HepG2 (cell line): ENCODE measurements at regions not wholly inside any gene's neighbourhood (a gene's known extent, or its start where the extent isn't known, plus 50 kb on each side); places are given as distances from the start of the nearest gene placed in this dataset.

Source experiments
- ATAC-seq: fragments of 200-7000 bp; cut with Tn5 transposase; 3 replicates; pipeline ENCODE4 v1.9.1; 2020; ENCODE audit warnings: mild to moderate bottlenecking, moderate library complexity
- BruUV-seq: library from RNA; stranded (reverse); fragments of 400-500 nt; replicated peaks from 2 replicates; lab custom pipeline; 2021; lab: Mats Ljungman, UMichigan
- CTCF ChIA-PET: fragments of 300-600 bp; formaldehyde crosslinking; extraction: SDS; loops from one replicate; lab custom pipeline; 2021; ENCODE audit warnings: low total read pairs, inconsistent platforms, low intra/inter-chr PET ratio; lab: Yijun Ruan, JAX
- POLR2A ChIA-PET: fragments of 350-600 bp; sonication (Branson Sonifier 250); formaldehyde crosslinking; loops from one replicate; lab custom pipeline; 2020; ENCODE audit warnings: antibody characterized with exemption, inconsistent platforms; lab: Yijun Ruan, JAX
- DNase-seq: peaks from one replicate; pipeline ENCODE4 v3.0.0-alpha.2; 2015; ENCODE audit warnings: low spot score
- FAIRE-seq: peaks from 3 replicates; lab custom pipeline; 2011; peaks lifted over from hg19 to GRCh38; lab: Jason Lieb, UNC
- H2AFZ ChIP-seq: one replicate; pipeline ENCODE4 v1.6.1; 2011; ENCODE audit warnings: low read length, inconsistent platforms
- H3K27ac ChIP-seq: fragments of 300-600 bp; 3 replicates; pipeline ENCODE4 v1.8.0; 2011; ENCODE audit warnings: mixed run types, mild to moderate bottlenecking, mixed read lengths, low read length, inconsistent platforms; ENCODE audit not compliant: insufficient read depth; ENCODE audit errors: extremely low read length
- H3K27me3 ChIP-seq, 2 experiments: fragments of 200-600 bp in 1 of 2; 2 replicates in 1 of 2; 3 replicates in 1 of 2; pipeline versions ENCODE4 v1.6.0 to v1.8.0; 2011; ENCODE audit warnings: low read length in 2 of 2, mild to moderate bottlenecking in 2 of 2, moderate library complexity in 2 of 2, inconsistent platforms in 1 of 2; ENCODE audit not compliant: insufficient read depth in 2 of 2, control insufficient read depth in 1 of 2
- H3K36me3 ChIP-seq, 2 experiments: fragments of 200-600 bp in 1 of 2; replicated peaks in 1 of 2; 2 replicates in 1 of 2; 3 replicates in 1 of 2; pipeline versions ENCODE4 v1.5.1 to v1.8.0; 2011; ENCODE audit warnings: low read length in 2 of 2, inconsistent platforms in 1 of 2; ENCODE audit not compliant: insufficient read depth in 2 of 2, control insufficient read depth in 1 of 2
- H3K4me1 ChIP-seq: 2 replicates; pipeline ENCODE4 v1.5.1; 2012; ENCODE audit warnings: low read length, inconsistent platforms; ENCODE audit not compliant: insufficient read depth
- H3K4me2 ChIP-seq: 2 replicates; pipeline ENCODE4 v1.6.0; 2011; ENCODE audit warnings: low read depth, low read length, inconsistent platforms
- H3K4me3 ChIP-seq, 3 experiments: fragments of 200-600 bp in 1 of 3; sonication (generic), shearing (Covaris generic) in 1 of 3; replicated peaks in 1 of 3; 2 replicates each; pipeline ENCODE4 v1.5.1; 2011 to 2016; ENCODE audit warnings: low read length in 3 of 3, inconsistent platforms in 2 of 3, low read depth in 2 of 3, mild to moderate bottlenecking in 2 of 3, control low read depth in 1 of 3, mixed read lengths in 1 of 3; ENCODE audit not compliant: insufficient read depth in 1 of 3
- H3K79me2 ChIP-seq: one replicate; pipeline ENCODE4 v1.6.1; 2011; ENCODE audit warnings: low read length, inconsistent platforms; ENCODE audit not compliant: insufficient read depth
- H3K9ac ChIP-seq: 2 replicates; pipeline ENCODE4 v1.6.0; 2011; ENCODE audit warnings: mild to moderate bottlenecking, low read depth, low read length, inconsistent platforms; ENCODE audit not compliant: insufficient read depth
- H3K9me3 ChIP-seq: 2 replicates; pipeline ENCODE4 v1.5.1; 2012; ENCODE audit warnings: mild to moderate bottlenecking, low read length
- H4K20me1 ChIP-seq: 2 replicates; pipeline ENCODE4 v1.6.0; 2011; ENCODE audit warnings: inconsistent platforms, mild to moderate bottlenecking, low read length, moderate library complexity; ENCODE audit not compliant: insufficient read depth
- FOXJ3 ChIP-seq: sonication (generic); formaldehyde crosslinking; IDR thresholded peaks from 2 replicates; pipeline ENCODE4 v1.4.0; 2020; ENCODE audit warnings: missing genetic modification reagents, mild to moderate bottlenecking, borderline replicate concordance
- HHEX ChIP-seq: IDR thresholded peaks from 2 replicates; pipeline ENCODE4 v1.6.1; 2016; ENCODE audit warnings: control low read depth
- HMG20A ChIP-seq: IDR thresholded peaks from 2 replicates; pipeline ENCODE4 v1.6.1; 2016; ENCODE audit warnings: borderline replicate concordance
- HOMEZ ChIP-seq: IDR thresholded peaks from 2 replicates; pipeline ENCODE4 v1.6.1; 2016; ENCODE audit warnings: low read depth
- MED13 ChIP-seq: sonication (generic); formaldehyde crosslinking; IDR thresholded peaks from 2 replicates; pipeline ENCODE4 v1.5.0; 2020; ENCODE audit warnings: missing genetic modification reagents
- NCOR1 ChIP-seq: fragments of 200-600 bp; sonication (generic); IDR thresholded peaks from 2 replicates; pipeline ENCODE4 v1.7.0; 2017; ENCODE audit warnings: antibody characterized with exemption, low read length, borderline replicate concordance
- SALL2 ChIP-seq: sonication (generic); formaldehyde crosslinking; IDR thresholded peaks from 2 replicates; pipeline ENCODE4 v1.8.1; 2023; ENCODE audit warnings: mild to moderate bottlenecking, missing genetic modification reagents, inconsistent platforms
- ZBTB7A ChIP-seq: sonication (generic); formaldehyde crosslinking; IDR thresholded peaks from 2 replicates; pipeline ENCODE4 v1.8.0; 2022; ENCODE audit warnings: mild to moderate bottlenecking, missing genetic modification reagents
- ZNF615 ChIP-seq: sonication (generic); formaldehyde crosslinking; IDR thresholded peaks from 2 replicates; pipeline ENCODE4 v1.5.0; 2020; ENCODE audit warnings: mild to moderate bottlenecking, missing genetic modification reagents, borderline replicate concordance
- ZNF724P ChIP-seq: sonication (generic); formaldehyde crosslinking; IDR thresholded peaks from 2 replicates; pipeline ENCODE4 v1.8.0; 2022; ENCODE audit warnings: missing genetic modification reagents, borderline replicate concordance
- ZUFSP ChIP-seq: sonication (generic); formaldehyde crosslinking; IDR thresholded peaks from 2 replicates; pipeline ENCODE4 v1.9.0; 2021; ENCODE audit warnings: missing genetic modification reagents, mild to moderate bottlenecking, borderline replicate concordance
- WGBS: methylation state at CpG from one replicate; pipeline ENCODE4 v1.1.6; 2017; ENCODE audit warnings: low lambda C conversion rate; 5-methylcytosine and 5-hydroxymethylcytosine counted together
- in situ Hi-C: cut with HindIII; loops from 2 replicates; pipeline ENCODE4 v1.10.0; 2017; ENCODE audit warnings: low pct_unique_long_range_greater_than_20kb; ENCODE audit not compliant: extremely low pct_ligation_motif_present
- intact Hi-C: fragments of 100-400 bp; cut with micrococcal nuclease; formaldehyde crosslinking; loops from one replicate; pipeline ENCODE4 v1.10.0; 2022; ENCODE audit not compliant: unreplicated experiment
- TF ChIP-seq, protein P1 (sequence below): sonication (generic); formaldehyde crosslinking; IDR thresholded peaks from 2 replicates; pipeline ENCODE4 v1.4.0; 2020; ENCODE audit warnings: missing genetic modification reagents
- TF ChIP-seq, protein P2 (sequence below): sonication (generic); formaldehyde crosslinking; IDR thresholded peaks from 2 replicates; pipeline ENCODE4 v1.5.1; 2020; ENCODE audit warnings: missing genetic modification reagents, mild to moderate bottlenecking, borderline replicate concordance

- no peaks in the 10 kb centered on the region for H3K9me3 ChIP-seq
- H3K79me2 ChIP-seq: no peaks in the 10 kb centered on the region
- intact Hi-C loops: no loop called here
- no TSS peak for BruUV-seq
- in situ Hi-C loops: no loop called here
- H3K4me2 ChIP-seq: no peak overlapping the region
- H3K36me3 ChIP-seq: no peaks in the 10 kb centered on the region
- POLR2A ChIA-PET: no interaction called here
- no peak for FAIRE-seq
- no peaks in the 10 kb centered on the region for H3K4me1 ChIP-seq
- CTCF ChIA-PET: no interaction called here
- H4K20me1 ChIP-seq: no peaks in the 10 kb centered on the region
- H3K27me3 ChIP-seq: peaks cover 0 to 2% of the 10 kb centered on the region in 2 experiments; a peak in 1 of 5 replicates
- ATAC-seq: no peak
- 0% methylated on average over 4 of the region's 5 CpGs for WGBS
- TF ChIP-seq ZNF724P (CRISPR knock-in tag): no peak
- no peak for TF ChIP-seq FOXJ3 (CRISPR knock-in tag)
- TF ChIP-seq, protein P1, sequence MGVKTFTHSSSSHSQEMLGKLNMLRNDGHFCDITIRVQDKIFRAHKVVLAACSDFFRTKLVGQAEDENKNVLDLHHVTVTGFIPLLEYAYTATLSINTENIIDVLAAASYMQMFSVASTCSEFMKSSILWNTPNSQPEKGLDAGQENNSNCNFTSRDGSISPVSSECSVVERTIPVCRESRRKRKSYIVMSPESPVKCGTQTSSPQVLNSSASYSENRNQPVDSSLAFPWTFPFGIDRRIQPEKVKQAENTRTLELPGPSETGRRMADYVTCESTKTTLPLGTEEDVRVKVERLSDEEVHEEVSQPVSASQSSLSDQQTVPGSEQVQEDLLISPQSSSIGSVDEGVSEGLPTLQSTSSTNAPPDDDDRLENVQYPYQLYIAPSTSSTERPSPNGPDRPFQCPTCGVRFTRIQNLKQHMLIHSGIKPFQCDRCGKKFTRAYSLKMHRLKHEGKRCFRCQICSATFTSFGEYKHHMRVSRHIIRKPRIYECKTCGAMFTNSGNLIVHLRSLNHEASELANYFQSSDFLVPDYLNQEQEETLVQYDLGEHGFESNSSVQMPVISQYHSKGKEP (CRISPR knock-in tag): no peak
- no peak for TF ChIP-seq NCOR1
- TF ChIP-seq HHEX (CRISPR knock-in tag): no peak
- H3K27ac ChIP-seq: no peak overlapping the region
- no peak overlapping the region for H2AFZ ChIP-seq
- no peak overlapping the region for H3K4me3 ChIP-seq
- DNase-seq: no peak
- H3K9ac ChIP-seq: no peak overlapping the region
These were observed 113.6 kb upstream of the IGSF21 start for GRCh38 chr1:17994046-17994445.

DNA sequence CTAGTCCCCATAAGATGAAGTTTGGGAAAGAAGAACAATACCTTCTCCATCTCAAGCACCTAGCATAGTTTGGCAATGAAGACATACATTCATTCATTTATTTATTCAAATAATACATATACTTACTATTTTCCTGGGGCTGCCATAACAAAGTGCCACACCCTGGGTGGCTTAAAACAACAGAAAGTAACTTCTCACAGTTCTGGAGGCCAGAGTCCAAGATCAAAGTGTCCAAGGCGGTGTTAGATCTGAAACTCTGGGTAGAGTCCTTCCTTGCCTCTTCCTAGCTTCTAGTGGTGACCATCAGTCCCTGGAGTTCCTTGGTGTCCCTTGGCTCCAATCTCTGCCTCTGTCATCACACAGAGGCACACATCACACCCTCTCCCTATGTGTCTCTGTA, 112.1 kb upstream of the IGSF21 start:
- Histone ChIP-seq H3K4me3 (no peak overlapping the region), H2AFZ (no peak overlapping the region), H3K27me3 (peaks cover 0 to 2% of the 10 kb centered on the region in 2 experiments; a peak in 1 of 5 replicates), H3K27ac (no peak overlapping the region), H3K4me2 (no peak overlapping the region), H3K36me3 (no peaks in the 10 kb centered on the region), H3K79me2 (no peaks in the 10 kb centered on the region), H3K9ac (no peak overlapping the region), H4K20me1 (no peaks in the 10 kb centered on the region), H3K9me3 (no peaks in the 10 kb centered on the region), H3K4me1 (no peaks in the 10 kb centered on the region)
- in situ Hi-C loops: loop anchor here (5.0 kb wide), 1 partner anchor 73 kb away; no protein-coding TSS in a partner anchor
- DNase-seq (no peak), ATAC-seq (no peak), FAIRE-seq (no peak)
- intact Hi-C loops: no loop called here
- WGBS: 0% methylated on average over 1 of the region's 1 CpG
- BruUV-seq: no TSS peak
- CTCF ChIA-PET: no interaction called here
- POLR2A ChIA-PET: no interaction called here
- TF ChIP-seq SALL2 (CRISPR knock-in tag) (no peak), HOMEZ (no peak), MED13 (CRISPR knock-in tag) (no peak), HMG20A (CRISPR knock-in tag) (no peak), ZNF615 (CRISPR knock-in tag) (no peak), ZBTB7A (CRISPR knock-in tag) (no peak), ZUFSP (no peak)
- TF ChIP-seq, protein P2, sequence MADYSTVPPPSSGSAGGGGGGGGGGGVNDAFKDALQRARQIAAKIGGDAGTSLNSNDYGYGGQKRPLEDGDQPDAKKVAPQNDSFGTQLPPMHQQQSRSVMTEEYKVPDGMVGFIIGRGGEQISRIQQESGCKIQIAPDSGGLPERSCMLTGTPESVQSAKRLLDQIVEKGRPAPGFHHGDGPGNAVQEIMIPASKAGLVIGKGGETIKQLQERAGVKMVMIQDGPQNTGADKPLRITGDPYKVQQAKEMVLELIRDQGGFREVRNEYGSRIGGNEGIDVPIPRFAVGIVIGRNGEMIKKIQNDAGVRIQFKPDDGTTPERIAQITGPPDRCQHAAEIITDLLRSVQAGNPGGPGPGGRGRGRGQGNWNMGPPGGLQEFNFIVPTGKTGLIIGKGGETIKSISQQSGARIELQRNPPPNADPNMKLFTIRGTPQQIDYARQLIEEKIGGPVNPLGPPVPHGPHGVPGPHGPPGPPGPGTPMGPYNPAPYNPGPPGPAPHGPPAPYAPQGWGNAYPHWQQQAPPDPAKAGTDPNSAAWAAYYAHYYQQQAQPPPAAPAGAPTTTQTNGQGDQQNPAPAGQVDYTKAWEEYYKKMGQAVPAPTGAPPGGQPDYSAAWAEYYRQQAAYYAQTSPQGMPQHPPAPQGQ (CRISPR knock-in tag): no peak
